ENCODE measurements at regions not wholly inside any gene's neighbourhood (a gene's known extent, or its start where the extent isn't known, plus 50 kb on each side); places are given as distances from the start of the nearest gene placed in this dataset.

- H2BK5ac ChIP-seq (ENCODE audit: insufficient read length, low read length): no peak overlapping the region
- no peak overlapping the region for H3K14ac ChIP-seq (ENCODE audit: insufficient read depth, low read length)
- no peaks in the 10 kb centered on the region for H3K79me2 ChIP-seq (ENCODE audit: insufficient read depth, low read length)
- no peaks in the 10 kb centered on the region for H4K20me1 ChIP-seq (ENCODE audit: control insufficient read depth, insufficient read depth, insufficient read length)
- DNase-seq: no peak
- no peak overlapping the region for H4K8ac ChIP-seq (replicated peaks; ENCODE audit: insufficient read length, low read depth, low read length)
- no peak overlapping the region for H3T11ph ChIP-seq (ENCODE audit: low read length)
- no peaks in the 10 kb centered on the region for H3K79me1 ChIP-seq (ENCODE audit: insufficient read depth, low read depth, low read length, poor library complexity, severe bottlenecking)
- Mint-ChIP-seq H3K36me3 (ENCODE audit: insufficient read depth in 1 of 3, low read depth in 3 of 3) (no peaks in the 10 kb centered on the region), H3K27ac (no peak overlapping the region), H3K4me3 (no peak overlapping the region; a peak in 1 of 5 replicates), H3K4me1 (peaks cover 17 to 20% of the 10 kb centered on the region in 2 experiments), H3K9me3 (no peaks in the 10 kb centered on the region; a peak in 1 of 5 replicates), H3K27me3 (ENCODE audit: low read depth) (peaks cover 4% of the 10 kb centered on the region)
- H4K91ac ChIP-seq (ENCODE audit: insufficient read length, low read depth, low read length): no peak overlapping the region
- H3K4me2 ChIP-seq (ENCODE audit: insufficient read depth, insufficient read length, low read length): no peak overlapping the region
- H2BK120ac ChIP-seq (ENCODE audit: low read depth, low read length, poor library complexity, severe bottlenecking): no peak overlapping the region
- no peaks in the 10 kb centered on the region for H3K4me1 ChIP-seq (ENCODE audit: insufficient read depth, low read length)
- H3K56ac ChIP-seq (ENCODE audit: insufficient read length, low read depth, low read length): no peak overlapping the region
- H2AFZ ChIP-seq (ENCODE audit: low read length): no peak overlapping the region
- no peak for TF ChIP-seq CTCF (conservative IDR thresholded peaks at IDR 0.05)
- H3K23ac ChIP-seq (ENCODE audit: insufficient read length, low read depth, low read length): no peak overlapping the region
- no peaks in the 10 kb centered on the region for H3K27me3 ChIP-seq (ENCODE audit: insufficient read depth, low read length)
- H3K9me3 ChIP-seq (ENCODE audit: control insufficient read depth, low read depth, low read length): no peaks in the 10 kb centered on the region
- WGBS (ENCODE audit: extremely low coverage, insufficient read length, low lambda C conversion rate): no CpG with 5 or more reads among the region's 3 CpGs
- H3K23me2 ChIP-seq (ENCODE audit: insufficient read length, low read depth, low read length, poor library complexity, severe bottlenecking): no peaks in the 10 kb centered on the region
- no peak overlapping the region for H2BK12ac ChIP-seq (ENCODE audit: insufficient read length, low read depth, low read length)
- H2AK5ac ChIP-seq (ENCODE audit: insufficient read length, low read length): no peak overlapping the region
- H3K4ac ChIP-seq (ENCODE audit: low read depth, low read length): no peak overlapping the region
- H4K5ac ChIP-seq (ENCODE audit: insufficient read length, low read depth, low read length): no peak overlapping the region
- no peak overlapping the region for H2BK15ac ChIP-seq (ENCODE audit: low read depth, low read length)
- H3K9ac ChIP-seq (ENCODE audit: extremely low read depth, insufficient read length, low read length): no peak overlapping the region
- no peak overlapping the region for H3K27ac ChIP-seq (ENCODE audit: insufficient read length, low read depth, low read length)
- H3K18ac ChIP-seq (ENCODE audit: insufficient read length, low read depth, low read length): no peak overlapping the region
- H2BK20ac ChIP-seq (ENCODE audit: low read depth, low read length, poor library complexity, severe bottlenecking): no peak overlapping the region
These were observed 218.4 kb downstream of the MED10 start for GRCh38 chr5:6159832-6160430.
